ENCODE measurements at regions not wholly inside any gene's neighbourhood (a gene's known extent, or its start where the extent isn't known, plus 50 kb on each side); places are given as distances from the start of the nearest gene placed in this dataset.

- WGBS, 4 donors: 43 to 50% (median 45%) methylated on average over 2 of the region's 2 CpGs
- no peaks in the 10 kb centered on the region for H3K36me3 ChIP-seq
- H3K4me1 ChIP-seq: peaks cover 0 to 16% (median 7%) of the 10 kb centered on the region in 12 donors
- DNase-seq: no peak
- H3K27me3 ChIP-seq: no peaks in the 10 kb centered on the region
- intact Hi-C loops (cut with DNase I): loop anchor here in 2 of 10 donors (5.0 to 10.0 kb wide), 2 partner anchors 54 to 93 kb away; partner anchors contain the start of gene MEOX2 (in 1 of the 2)
- H3K4me3 ChIP-seq: no peak overlapping the region
- peak overlapping the region in 7 of 12 donors; percentile 2 to 46 (median 30) for H3K27ac ChIP-seq
- TF ChIP-seq CTCF (IDR thresholded peaks at IDR 0.05): no peak
- no peak for TF ChIP-seq POLR2A (IDR thresholded peaks at IDR 0.05)
- ATAC-seq: peak in 2 of 4 donors; percentile 26 to 78
- H3K9me3 ChIP-seq: no peaks in the 10 kb centered on the region
These were observed 91.7 kb upstream of the MEOX2 start for GRCh38 chr7:15778191-15778590.

- peak in 3 of 5 donors; percentile 49 to 57 (median 55) for DNase-seq
- peaks cover 0 to 22% (median 4%) of the 10 kb centered on the region in 12 donors for H3K4me1 ChIP-seq
- peak overlapping the region in 10 of 12 donors; percentile 45 to 82 (median 60) for H3K27ac ChIP-seq
- H3K36me3 ChIP-seq: no peaks in the 10 kb centered on the region
- H3K9me3 ChIP-seq: peaks cover 0 to 19% (median 2%) of the 10 kb centered on the region in 12 donors
- H3K27me3 ChIP-seq: no peaks in the 10 kb centered on the region
- intact Hi-C loops (cut with DNase I): loop anchor here in 3 of 10 donors (5.0 to 10.0 kb wide), 5 partner anchors 72 to 299 kb away; partner anchors contain the start of gene MEOX2 (in 1 of the 3)
- 61 to 70% (median 69%) methylated on average over 5 of the region's 5 CpGs for WGBS, 4 donors
- peak; percentile 76 to 93 (median 86) for ATAC-seq
- TF ChIP-seq CTCF (IDR thresholded peaks at IDR 0.05) (no peak), POLR2A (IDR thresholded peaks at IDR 0.05) (no peak)
- no peak overlapping the region for H3K4me3 ChIP-seq
These were observed 79.3 kb upstream of the MEOX2 start for GRCh38 chr7:15765753-15766152.

DNA sequence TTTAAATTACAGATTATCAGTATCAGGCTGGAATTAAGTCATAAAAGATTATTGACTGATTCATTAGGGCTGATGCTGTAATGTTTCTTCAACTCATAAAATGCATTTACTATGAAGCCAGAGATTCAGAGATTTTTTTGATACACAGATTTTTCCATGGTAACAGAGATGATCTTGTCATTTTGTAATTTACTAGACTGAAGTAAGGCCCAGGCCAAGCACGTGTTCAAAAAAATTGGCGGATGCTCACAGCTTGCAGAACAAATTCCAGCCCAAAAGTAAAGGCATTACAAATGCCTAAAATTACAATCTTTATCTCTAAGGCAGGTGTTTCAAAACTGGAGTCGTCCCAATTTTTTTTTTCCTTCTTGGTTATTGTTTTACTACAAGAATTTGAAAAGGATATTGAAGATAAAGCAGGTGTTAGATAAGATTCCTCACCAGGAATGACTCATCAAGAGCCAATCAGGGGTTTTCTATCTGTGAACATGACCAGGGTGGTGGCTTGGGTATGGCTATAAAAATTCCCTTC is 78.4 kb upstream of the MEOX2 start:
- Histone ChIP-seq H3K27me3 (no peaks in the 10 kb centered on the region), H3K4me1 (peaks cover 0 to 22% (median 4%) of the 10 kb centered on the region in 12 donors), H3K27ac (peak overlapping the region in 11 of 12 donors; percentile 6 to 82 (median 55)), H3K9me3 (peaks cover 0 to 16% (median 2%) of the 10 kb centered on the region in 12 donors), H3K36me3 (no peaks in the 10 kb centered on the region), H3K4me3 (no peak overlapping the region)
- 27 to 43% (median 33%) methylated on average over 3 of the region's 3 CpGs for WGBS, 4 donors
- ATAC-seq: peak; percentile 51 to 85 (median 67)
- no peak for TF ChIP-seq CTCF (IDR thresholded peaks at IDR 0.05)
- TF ChIP-seq POLR2A (IDR thresholded peaks at IDR 0.05): no peak
- intact Hi-C loops (cut with DNase I): loop anchor here in 3 of 10 donors (5.0 to 10.0 kb wide), 5 partner anchors 72 to 300 kb away; partner anchors contain the start of gene MEOX2 (in 1 of the 3)
- peak in 3 of 5 donors; percentile 36 to 64 (median 60) for DNase-seq

DNA sequence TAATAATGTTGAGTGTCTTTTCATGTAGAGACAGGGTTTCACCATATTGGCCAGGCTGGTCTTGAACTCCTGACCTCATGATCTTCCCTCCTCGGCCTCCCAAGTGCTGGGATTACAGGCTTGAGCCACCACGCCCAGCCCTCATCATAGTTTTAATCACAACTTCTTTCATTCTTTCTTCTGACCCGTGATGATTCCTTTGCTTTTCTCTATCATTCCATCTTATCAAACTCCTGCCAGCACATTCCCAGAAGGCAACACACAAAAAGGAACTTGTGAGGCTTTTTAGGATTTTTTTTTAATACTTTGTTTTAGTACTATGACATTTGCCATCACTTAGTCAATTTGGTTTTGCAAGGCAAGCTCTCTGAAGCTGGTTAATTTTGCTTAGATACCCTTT is 77.5 kb upstream of the MEOX2 start:
- ATAC-seq (no peak), DNase-seq (no peak)
- Histone ChIP-seq H3K4me3 (no peak overlapping the region), H3K27me3 (no peaks in the 10 kb centered on the region), H3K4me1 (peaks cover 0 to 22% (median 4%) of the 10 kb centered on the region in 12 donors), H3K9me3 (peaks cover 0 to 7% (median under 1%) of the 10 kb centered on the region in 12 donors), H3K36me3 (no peaks in the 10 kb centered on the region), H3K27ac (peak overlapping the region in 9 of 12 donors; percentile 7 to 82 (median 55))
- no peak for TF ChIP-seq CTCF (IDR thresholded peaks at IDR 0.05)
- TF ChIP-seq POLR2A (IDR thresholded peaks at IDR 0.05): no peak
- 66 to 78% (median 70%) methylated on average over 3 of the region's 3 CpGs for WGBS, 4 donors
- intact Hi-C loops (cut with DNase I): loop anchor here in 1 of 10 donors (10.0 kb wide), 1 partner anchor 301 kb away; no protein-coding TSS in a partner anchor
